VCaP (cell line): ENCODE measurements at regions not wholly inside any gene's neighbourhood (a gene's known extent, or its start where the extent isn't known, plus 50 kb on each side); places are given as distances from the start of the nearest gene placed in this dataset.

ENCODE experiments used
- H3K27ac ChIP-seq: fragments of 450-650 bp; 2 replicates; pipeline ENCODE4 v1.5.1; 2017
- TF ChIP-seq, protein P1 (sequence below): fragments of 450-650 bp; conservative IDR thresholded peaks from 2 replicates; pipeline ENCODE4 v1.5.1; 2017; ENCODE audit warnings: mild to moderate bottlenecking, moderate library complexity

DNA sequence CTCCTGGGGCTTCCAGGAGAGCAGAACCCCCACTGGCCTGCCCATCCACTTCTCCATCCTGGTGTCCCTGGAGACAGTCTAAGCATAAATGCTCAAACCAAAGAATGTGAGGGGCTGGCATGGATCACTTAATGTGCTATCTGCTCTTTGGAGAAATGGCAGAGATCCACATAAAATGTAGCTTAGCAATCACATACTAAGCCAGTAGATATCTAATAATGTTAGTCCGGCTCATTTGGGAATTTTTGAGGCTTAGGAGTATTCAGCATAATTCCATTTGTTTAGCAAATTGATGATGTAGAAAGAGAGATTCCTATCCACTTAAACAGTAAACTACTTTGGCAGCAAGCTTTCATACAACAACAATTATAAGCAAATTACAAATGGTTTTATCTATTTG, 90.7 kb downstream of the TENT5C start:
- TF ChIP-seq, protein P1, sequence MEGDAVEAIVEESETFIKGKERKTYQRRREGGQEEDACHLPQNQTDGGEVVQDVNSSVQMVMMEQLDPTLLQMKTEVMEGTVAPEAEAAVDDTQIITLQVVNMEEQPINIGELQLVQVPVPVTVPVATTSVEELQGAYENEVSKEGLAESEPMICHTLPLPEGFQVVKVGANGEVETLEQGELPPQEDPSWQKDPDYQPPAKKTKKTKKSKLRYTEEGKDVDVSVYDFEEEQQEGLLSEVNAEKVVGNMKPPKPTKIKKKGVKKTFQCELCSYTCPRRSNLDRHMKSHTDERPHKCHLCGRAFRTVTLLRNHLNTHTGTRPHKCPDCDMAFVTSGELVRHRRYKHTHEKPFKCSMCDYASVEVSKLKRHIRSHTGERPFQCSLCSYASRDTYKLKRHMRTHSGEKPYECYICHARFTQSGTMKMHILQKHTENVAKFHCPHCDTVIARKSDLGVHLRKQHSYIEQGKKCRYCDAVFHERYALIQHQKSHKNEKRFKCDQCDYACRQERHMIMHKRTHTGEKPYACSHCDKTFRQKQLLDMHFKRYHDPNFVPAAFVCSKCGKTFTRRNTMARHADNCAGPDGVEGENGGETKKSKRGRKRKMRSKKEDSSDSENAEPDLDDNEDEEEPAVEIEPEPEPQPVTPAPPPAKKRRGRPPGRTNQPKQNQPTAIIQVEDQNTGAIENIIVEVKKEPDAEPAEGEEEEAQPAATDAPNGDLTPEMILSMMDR: no peak
- H3K27ac ChIP-seq: no peak overlapping the region

DNA sequence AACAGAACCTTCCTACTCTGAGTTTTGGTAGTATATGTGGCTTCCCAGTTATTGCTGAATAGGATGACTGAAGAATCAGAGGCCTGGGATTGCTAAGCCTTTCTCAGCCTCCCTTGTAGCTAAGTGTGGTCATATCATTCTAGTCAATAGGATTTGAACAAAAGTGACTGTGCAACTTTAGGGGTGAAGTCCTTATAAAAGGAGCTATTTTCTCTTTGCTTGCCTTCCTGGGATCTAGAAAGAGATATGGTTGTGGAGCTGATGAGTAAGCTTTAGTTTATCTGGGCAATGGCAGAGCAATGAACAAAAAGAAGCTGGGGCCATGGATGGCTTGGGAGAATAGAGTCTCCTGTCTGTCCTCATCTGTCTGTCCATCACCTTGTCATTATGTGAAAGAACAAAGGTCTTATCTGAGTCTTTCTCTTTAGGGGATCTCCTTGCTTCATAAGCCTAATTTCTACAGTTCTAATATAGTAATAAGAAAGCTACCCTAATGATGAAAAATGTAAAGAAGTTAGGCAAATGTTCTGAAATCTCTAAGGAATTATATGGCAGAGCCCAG, 91.5 kb downstream of the TENT5C start:
- no peak overlapping the region for H3K27ac ChIP-seq
- TF ChIP-seq, protein P1: no peak

DNA sequence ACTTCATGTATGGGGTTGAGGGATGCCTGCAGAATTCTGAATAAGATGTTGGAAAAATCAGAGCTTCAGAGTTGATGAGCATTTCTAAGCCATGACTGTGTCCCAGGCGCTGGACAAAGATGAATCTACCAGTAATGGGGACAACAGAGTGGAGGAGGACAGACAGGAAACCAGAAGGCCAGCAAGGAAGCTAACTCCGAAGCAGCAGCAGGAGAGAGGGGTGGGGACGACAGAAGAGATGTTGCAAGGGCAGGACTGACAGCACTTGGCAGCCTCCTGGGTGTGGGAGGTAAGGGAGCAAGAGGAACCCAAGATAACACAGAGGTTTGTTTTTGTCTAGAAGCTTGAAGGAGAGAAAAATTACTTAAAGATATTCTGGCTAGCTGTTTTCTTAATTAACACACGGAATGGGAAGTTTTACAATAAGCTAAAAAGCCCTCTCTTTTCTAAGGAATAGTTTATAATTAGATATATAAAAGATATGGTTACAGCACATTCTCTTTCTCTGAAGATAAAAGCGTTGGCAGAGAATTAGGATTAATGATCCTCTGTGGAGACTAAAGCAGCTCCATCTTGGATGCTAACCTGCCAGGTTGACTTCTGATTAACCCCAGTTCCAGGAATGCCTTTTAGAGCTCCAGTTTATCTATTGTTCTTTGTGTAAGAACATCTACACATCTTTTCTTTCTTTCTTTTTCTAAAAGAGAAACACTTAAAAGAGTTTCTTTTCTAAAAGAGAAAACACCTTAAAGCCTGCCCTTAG, 92.7 kb downstream of the TENT5C start:
- TF ChIP-seq, protein P1: no peak
- H3K27ac ChIP-seq: no peak overlapping the region

DNA sequence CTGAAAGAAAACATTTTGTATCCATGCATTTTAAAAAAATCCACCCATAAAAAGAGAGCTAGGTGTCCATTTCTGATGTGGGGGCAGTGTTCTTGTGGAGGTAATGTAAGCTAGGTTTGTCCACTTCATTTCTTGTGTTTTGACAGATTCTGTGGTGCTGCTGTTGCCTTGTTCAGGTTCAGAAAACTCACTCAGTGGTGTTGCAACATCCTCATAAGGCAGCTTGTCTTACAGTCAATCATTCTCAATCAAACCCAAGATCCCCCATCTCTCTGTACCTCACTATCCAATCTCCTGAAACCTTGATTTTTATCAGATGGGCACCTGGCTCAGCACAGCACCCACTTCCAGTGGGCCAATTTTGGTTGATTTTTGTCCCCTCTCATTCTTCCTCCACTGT, 94.1 kb downstream of the TENT5C start:
- TF ChIP-seq, protein P1: no peak
- H3K27ac ChIP-seq: no peak overlapping the region

DNA sequence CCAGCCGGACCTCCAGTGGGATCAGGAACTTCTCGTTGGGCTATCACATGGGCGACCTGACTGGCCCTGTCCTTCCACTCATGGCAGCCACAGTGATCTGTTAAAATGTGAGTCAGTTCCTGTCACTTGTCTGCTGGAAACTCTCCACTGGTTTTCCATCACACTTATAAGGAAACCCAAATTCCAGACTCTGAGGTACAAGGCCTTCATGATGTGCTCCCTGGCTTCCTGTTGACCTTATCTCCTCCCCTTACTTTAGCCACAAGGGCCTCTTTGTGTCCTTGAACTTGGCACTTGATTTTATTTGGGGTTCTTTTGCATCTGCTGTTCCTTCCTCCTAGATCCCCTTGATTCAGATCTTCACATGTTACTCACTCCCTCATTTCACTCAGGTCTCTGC, 96.8 kb downstream of the TENT5C start:
- H3K27ac ChIP-seq: no peak overlapping the region
- TF ChIP-seq, protein P1: no peak

DNA sequence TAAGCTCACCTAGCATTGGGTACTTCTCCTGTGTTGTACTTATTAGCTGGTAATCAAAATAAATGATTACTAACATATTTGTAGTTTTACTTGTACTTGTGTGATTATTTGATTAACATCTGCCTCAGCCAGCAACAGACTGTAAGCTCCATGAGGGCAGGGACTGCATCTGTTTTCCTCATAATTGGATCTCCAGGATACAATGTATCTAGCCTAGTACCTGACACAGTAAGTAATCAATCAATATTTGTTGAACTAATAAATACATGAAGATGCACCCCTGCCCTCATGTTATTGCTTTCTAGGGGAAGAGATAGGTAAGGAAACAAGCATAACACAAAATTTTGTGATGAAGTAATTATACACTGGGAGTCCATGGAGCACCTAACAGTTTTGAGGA, 101.5 kb downstream of the TENT5C start:
- no peak overlapping the region for H3K27ac ChIP-seq
- TF ChIP-seq, protein P1: no peak

DNA sequence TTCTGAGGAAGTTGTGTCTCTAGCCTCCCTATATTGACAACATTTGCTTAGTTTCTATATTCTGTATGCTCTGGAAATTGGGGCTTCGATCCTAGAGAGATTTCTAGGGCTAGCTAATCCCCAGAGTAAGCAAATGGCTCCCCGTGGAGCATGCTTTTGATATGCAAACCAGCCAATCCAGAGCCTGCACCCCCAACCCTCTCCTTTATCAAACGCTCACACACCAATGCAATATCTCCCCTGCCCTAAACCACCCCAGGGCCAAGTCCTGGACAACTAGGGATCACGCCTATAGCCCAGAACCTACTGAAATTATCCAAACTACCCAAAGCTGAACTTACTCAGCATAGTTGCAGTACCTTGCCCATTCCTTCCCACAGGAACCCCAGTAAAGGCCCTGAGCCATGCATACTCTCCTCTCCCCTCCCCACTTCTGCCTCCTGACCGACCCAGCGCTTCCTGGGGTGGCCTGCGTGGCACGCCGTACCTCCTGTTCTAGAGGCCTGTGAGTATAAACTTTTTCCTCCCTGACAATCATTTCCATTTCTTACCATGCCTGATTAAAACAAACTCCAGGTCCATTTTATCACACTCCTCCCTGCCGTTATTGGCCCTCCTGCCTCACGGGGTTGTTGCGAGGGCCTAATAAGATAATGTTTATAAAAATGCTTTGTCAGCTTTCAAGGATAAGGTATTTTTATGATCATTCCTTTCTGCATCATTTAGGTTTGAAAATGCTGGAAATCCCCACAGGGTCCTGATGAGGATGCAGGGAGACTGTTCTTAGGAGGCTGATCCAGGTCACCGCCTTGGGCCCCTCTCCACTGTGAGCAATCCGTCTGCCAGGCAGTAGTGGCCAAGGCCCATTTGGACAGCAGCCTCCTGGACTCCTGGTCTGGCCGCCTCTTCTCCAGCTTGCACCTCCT, 102.7 kb downstream of the TENT5C start:
- TF ChIP-seq, protein P1: no peak
- no peak overlapping the region for H3K27ac ChIP-seq
